HG03095 (cell line): ENCODE measurements at regions not wholly inside any gene's neighbourhood (a gene's known extent, or its start where the extent isn't known, plus 50 kb on each side); places are given as distances from the start of the nearest gene placed in this dataset.

ENCODE experiments used
- ATAC-seq: cut with Tn5 transposase; IDR thresholded peaks from one replicate; pipeline ENCODE4 v1.9.1; 2021; ENCODE audit warnings: moderate library complexity; ENCODE audit not compliant: unreplicated experiment

- no peak for ATAC-seq
Measured at GRCh38 chr9:20291201-20291600, 331.1 kb downstream of the MLLT3 start.

- no peak for ATAC-seq
Measured at GRCh38 chr9:20290257-20290656, 332.0 kb downstream of the MLLT3 start.

GRCh38 chr9:20289423-20290010 is 332.8 kb downstream of the MLLT3 start:
- peak; percentile 41 for ATAC-seq

- no peak for ATAC-seq
Measured at GRCh38 chr9:20286969-20287368, 335.3 kb downstream of the MLLT3 start.

- no peak for ATAC-seq
Measured at GRCh38 chr9:20286154-20286700, 336.1 kb downstream of the MLLT3 start.

GRCh38 chr9:20284601-20285289 is 337.6 kb downstream of the MLLT3 start:
- no peak for ATAC-seq

GRCh38 chr9:20280330-20280729 is 342.0 kb downstream of the MLLT3 start:
- no peak for ATAC-seq

GRCh38 chr9:20276762-20277161 is 345.5 kb downstream of the MLLT3 start:
- ATAC-seq: no peak

- no peak for ATAC-seq
Measured at GRCh38 chr9:20271723-20272122, 350.6 kb downstream of the MLLT3 start.

- no peak for ATAC-seq
Measured at GRCh38 chr9:20271096-20271495, 351.2 kb downstream of the MLLT3 start.

GRCh38 chr9:20270161-20270560 is 352.1 kb downstream of the MLLT3 start:
- no peak for ATAC-seq

- ATAC-seq: no peak
Measured at GRCh38 chr9:20269620-20270019, 352.7 kb downstream of the MLLT3 start.

GRCh38 chr9:20264896-20265295 is 357.4 kb downstream of the MLLT3 start:
- ATAC-seq: no peak

- ATAC-seq: no peak
Measured at GRCh38 chr9:20262611-20263010, 359.7 kb downstream of the MLLT3 start.

GRCh38 chr9:20256284-20256948 is 365.9 kb downstream of the MLLT3 start:
- no peak for ATAC-seq

GRCh38 chr9:20255052-20255451 is 367.2 kb downstream of the MLLT3 start:
- no peak for ATAC-seq

- ATAC-seq: no peak
Measured at GRCh38 chr9:20253635-20254034, 368.7 kb downstream of the MLLT3 start.

GRCh38 chr9:20252778-20253177 is 369.5 kb downstream of the MLLT3 start:
- ATAC-seq: no peak

- ATAC-seq: no peak
Measured at GRCh38 chr9:20250791-20251190, 371.5 kb downstream of the MLLT3 start.

GRCh38 chr9:20244271-20244670 is 378.0 kb downstream of the MLLT3 start:
- ATAC-seq: no peak

GRCh38 chr9:20243841-20244240 is 378.5 kb downstream of the MLLT3 start:
- ATAC-seq: no peak
